ENCODE measurements at regions not wholly inside any gene's neighbourhood (a gene's known extent, or its start where the extent isn't known, plus 50 kb on each side); places are given as distances from the start of the nearest gene placed in this dataset.

DNA sequence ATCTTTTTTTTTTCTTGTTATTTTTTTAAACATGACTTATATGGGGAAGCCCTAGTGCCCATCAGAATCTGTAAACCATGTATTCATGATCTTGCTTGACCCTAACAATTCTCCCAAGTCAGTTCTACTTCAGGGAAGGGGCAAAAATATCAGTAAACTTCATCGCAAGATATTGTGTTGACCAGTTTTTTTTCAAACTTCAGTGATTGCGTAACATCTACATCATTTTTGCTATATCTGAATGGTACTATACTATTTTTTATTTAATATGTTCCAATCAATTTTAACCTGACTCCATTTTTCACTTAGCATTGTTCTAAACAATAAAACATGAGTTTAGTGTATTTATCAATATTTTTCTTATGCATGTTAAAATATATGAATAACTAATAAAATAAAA is 221.2 kb downstream of the NKX6-1 start:
- H3K27ac ChIP-seq (ENCODE audit: low read depth, low read length): no peak overlapping the region

DNA sequence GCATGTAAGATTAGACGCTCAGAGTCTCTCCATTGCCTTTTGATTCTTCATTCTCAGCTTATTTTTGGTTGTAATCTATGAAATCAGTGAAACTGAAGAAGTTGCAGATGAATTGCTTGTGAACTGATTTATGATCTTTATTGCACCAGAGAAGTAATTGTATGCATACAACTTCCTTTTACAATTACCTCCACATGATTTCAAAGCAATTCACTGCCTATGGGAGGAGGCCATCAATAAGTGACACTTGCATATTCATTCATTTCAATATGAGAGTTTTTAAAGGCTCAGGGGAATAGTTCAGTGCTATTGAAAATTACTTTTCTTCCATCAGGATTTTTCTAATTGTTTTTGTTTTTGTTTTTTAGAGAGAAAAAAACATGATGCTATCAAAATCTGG is 222.3 kb downstream of the NKX6-1 start:
- no peak overlapping the region for H3K27ac ChIP-seq (ENCODE audit: low read depth, low read length)
- H3K79me2 ChIP-seq (ENCODE audit: insufficient read depth, low read length): no peaks in the 10 kb centered on the region
- no peak overlapping the region for H3K9ac ChIP-seq (ENCODE audit: low read length)
- H3K4me2 ChIP-seq (ENCODE audit: low read depth, low read length, poor library complexity, severe bottlenecking): no peak overlapping the region
- no peak overlapping the region for H3K4me3 ChIP-seq (ENCODE audit: insufficient read depth, low read length, poor library complexity, severe bottlenecking)
- no peaks in the 10 kb centered on the region for H3K9me2 ChIP-seq (replicated peaks; ENCODE audit: insufficient read depth, low read length)
- H2AFZ ChIP-seq (ENCODE audit: low read depth, low read length, severe bottlenecking): no peak overlapping the region
- H3K36me3 ChIP-seq (ENCODE audit: low read length): no peaks in the 10 kb centered on the region
- no peaks in the 10 kb centered on the region for H3K27me3 ChIP-seq (ENCODE audit: low read length)
- no peaks in the 10 kb centered on the region for H3K9me3 ChIP-seq (ENCODE audit: insufficient read depth, low read length)
- no peak for TF ChIP-seq EZH2phosphoT487 (conservative IDR thresholded peaks at IDR 0.05; ENCODE audit: low read length)
- TF ChIP-seq, protein P1, sequence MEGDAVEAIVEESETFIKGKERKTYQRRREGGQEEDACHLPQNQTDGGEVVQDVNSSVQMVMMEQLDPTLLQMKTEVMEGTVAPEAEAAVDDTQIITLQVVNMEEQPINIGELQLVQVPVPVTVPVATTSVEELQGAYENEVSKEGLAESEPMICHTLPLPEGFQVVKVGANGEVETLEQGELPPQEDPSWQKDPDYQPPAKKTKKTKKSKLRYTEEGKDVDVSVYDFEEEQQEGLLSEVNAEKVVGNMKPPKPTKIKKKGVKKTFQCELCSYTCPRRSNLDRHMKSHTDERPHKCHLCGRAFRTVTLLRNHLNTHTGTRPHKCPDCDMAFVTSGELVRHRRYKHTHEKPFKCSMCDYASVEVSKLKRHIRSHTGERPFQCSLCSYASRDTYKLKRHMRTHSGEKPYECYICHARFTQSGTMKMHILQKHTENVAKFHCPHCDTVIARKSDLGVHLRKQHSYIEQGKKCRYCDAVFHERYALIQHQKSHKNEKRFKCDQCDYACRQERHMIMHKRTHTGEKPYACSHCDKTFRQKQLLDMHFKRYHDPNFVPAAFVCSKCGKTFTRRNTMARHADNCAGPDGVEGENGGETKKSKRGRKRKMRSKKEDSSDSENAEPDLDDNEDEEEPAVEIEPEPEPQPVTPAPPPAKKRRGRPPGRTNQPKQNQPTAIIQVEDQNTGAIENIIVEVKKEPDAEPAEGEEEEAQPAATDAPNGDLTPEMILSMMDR (IDR thresholded peaks at IDR 0.05; ENCODE audit: insufficient read depth, low read length, poor library complexity, severe bottlenecking): no peak
- H4K20me1 ChIP-seq (ENCODE audit: low read depth, low read length): no peaks in the 10 kb centered on the region
- H3F3A ChIP-seq (ENCODE audit: insufficient read depth): no peaks in the 10 kb centered on the region

More for the DNA sequence above, 221.2 kb downstream of the NKX6-1 start:
- Histone ChIP-seq H3K4me3 (ENCODE audit: insufficient read depth, low read length, poor library complexity, severe bottlenecking) (no peak overlapping the region), H3K36me3 (ENCODE audit: low read length) (no peaks in the 10 kb centered on the region), H3K9ac (ENCODE audit: low read length) (no peak overlapping the region), H3K27me3 (ENCODE audit: low read length) (no peaks in the 10 kb centered on the region), H3K79me2 (ENCODE audit: insufficient read depth, low read length) (no peaks in the 10 kb centered on the region), H2AFZ (ENCODE audit: low read depth, low read length, severe bottlenecking) (no peak overlapping the region), H3K4me2 (ENCODE audit: low read depth, low read length, poor library complexity, severe bottlenecking) (no peak overlapping the region), H3K9me3 (ENCODE audit: insufficient read depth, low read length) (no peaks in the 10 kb centered on the region), H3F3A (ENCODE audit: insufficient read depth) (no peaks in the 10 kb centered on the region), H4K20me1 (ENCODE audit: low read depth, low read length) (no peaks in the 10 kb centered on the region), H3K9me2 (replicated peaks; ENCODE audit: insufficient read depth, low read length) (no peaks in the 10 kb centered on the region)
- TF ChIP-seq EZH2phosphoT487 (conservative IDR thresholded peaks at IDR 0.05; ENCODE audit: low read length): no peak
- TF ChIP-seq, protein P1 (IDR thresholded peaks at IDR 0.05; ENCODE audit: insufficient read depth, low read length, poor library complexity, severe bottlenecking): no peak

DNA sequence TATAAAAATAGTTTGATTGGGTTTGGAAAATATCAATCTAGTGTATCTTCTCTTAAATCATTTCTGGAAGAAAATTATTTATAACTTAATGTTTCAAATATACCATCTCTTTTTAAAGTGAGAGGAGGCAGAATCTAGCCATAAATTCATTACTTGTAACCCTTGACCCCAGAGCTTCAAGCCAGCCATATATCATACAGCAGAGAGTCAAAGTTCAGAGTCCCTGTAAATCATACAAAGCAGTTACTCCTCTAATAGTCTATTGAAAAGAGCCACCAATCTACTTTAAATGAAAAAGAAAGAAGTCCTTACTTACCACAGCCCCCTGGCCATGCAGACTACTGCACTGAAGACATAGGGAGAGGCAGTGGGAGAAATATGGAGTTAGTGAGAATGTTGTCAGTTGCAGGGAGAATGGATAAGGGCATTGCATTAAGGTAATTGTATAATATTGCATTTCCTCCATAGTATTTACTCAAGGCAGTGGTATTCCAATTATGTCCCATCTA is 229.5 kb downstream of the NKX6-1 start:
- H3F3A ChIP-seq (ENCODE audit: insufficient read depth): no peaks in the 10 kb centered on the region
- no peak overlapping the region for H2AFZ ChIP-seq (ENCODE audit: low read depth, low read length, severe bottlenecking)
- no peaks in the 10 kb centered on the region for H3K9me2 ChIP-seq (replicated peaks; ENCODE audit: insufficient read depth, low read length)
- H3K79me2 ChIP-seq (ENCODE audit: insufficient read depth, low read length): no peaks in the 10 kb centered on the region
- no peak overlapping the region for H3K27ac ChIP-seq (ENCODE audit: low read depth, low read length)
- H3K4me3 ChIP-seq (ENCODE audit: insufficient read depth, low read length, poor library complexity, severe bottlenecking): no peak overlapping the region
- no peaks in the 10 kb centered on the region for H3K27me3 ChIP-seq (ENCODE audit: low read length)
- no peaks in the 10 kb centered on the region for H3K36me3 ChIP-seq (ENCODE audit: low read length)
- TF ChIP-seq, protein P1 (IDR thresholded peaks at IDR 0.05; ENCODE audit: insufficient read depth, low read length, poor library complexity, severe bottlenecking): no peak
- TF ChIP-seq EZH2phosphoT487 (conservative IDR thresholded peaks at IDR 0.05; ENCODE audit: low read length): no peak
- H3K9me3 ChIP-seq (ENCODE audit: insufficient read depth, low read length): no peaks in the 10 kb centered on the region
- no peaks in the 10 kb centered on the region for H4K20me1 ChIP-seq (ENCODE audit: low read depth, low read length)
- no peak overlapping the region for H3K4me2 ChIP-seq (ENCODE audit: low read depth, low read length, poor library complexity, severe bottlenecking)
- no peak overlapping the region for H3K9ac ChIP-seq (ENCODE audit: low read length)

All from SU-DHL-6 (cell line).